ENCODE measurements at regions not wholly inside any gene's neighbourhood (a gene's known extent, or its start where the extent isn't known, plus 50 kb on each side); places are given as distances from the start of the nearest gene placed in this dataset.

GRCh38 chr21:38613686-38614085, 115.4 kb upstream of the ERG start:
- no peak for TF ChIP-seq CTCF (IDR thresholded peaks at IDR 0.05)
- no peak for TF ChIP-seq EZH2phosphoT487 (IDR thresholded peaks at IDR 0.05)
- TF ChIP-seq EZH2 (IDR thresholded peaks at IDR 0.05): no peak
